ENCODE measurements at regions not wholly inside any gene's neighbourhood (a gene's known extent, or its start where the extent isn't known, plus 50 kb on each side); places are given as distances from the start of the nearest gene placed in this dataset.

DNA sequence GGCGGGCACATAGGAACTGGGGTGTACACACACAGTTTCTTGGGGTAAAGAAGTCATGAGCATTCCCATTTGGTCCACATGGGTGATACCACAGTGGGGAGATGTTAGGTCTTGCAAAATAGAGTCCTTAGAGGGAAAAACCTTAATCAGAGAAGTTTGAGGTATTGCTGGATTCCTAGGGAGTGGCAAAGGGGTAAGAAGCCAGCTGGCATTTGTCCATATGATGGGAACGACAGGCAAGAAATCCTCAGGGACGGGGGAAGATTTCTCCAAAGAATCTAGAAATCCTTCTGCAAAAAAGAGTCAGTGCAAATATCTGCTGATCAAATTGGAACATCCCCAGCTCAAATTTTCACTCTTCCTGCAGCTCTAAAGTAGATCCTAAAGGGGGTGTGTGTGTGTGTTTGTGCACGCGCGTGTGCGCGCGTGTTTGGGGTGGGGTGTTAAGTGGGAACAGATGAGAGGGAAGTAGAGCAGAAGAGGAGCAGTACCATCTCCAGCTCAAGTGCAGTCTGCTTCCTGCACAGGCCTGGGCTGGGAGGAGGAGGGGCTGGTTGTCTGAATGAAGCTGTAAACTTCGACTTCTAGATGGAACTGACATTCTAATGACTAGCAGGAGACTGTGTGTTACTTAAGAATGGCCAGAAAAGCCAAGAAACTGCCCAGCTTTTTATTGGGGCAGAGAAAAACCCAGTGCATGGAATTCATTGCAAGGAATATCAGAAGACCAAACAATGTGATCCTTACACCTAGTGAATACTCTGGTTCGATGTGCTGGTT, 168.0 kb downstream of the SPP2 start:
- TF ChIP-seq EZH2 (IDR thresholded peaks at IDR 0.05; ENCODE audit: borderline replicate concordance, insufficient read depth, low read length, poor library complexity, severe bottlenecking) (no peak), EP300 (conservative IDR thresholded peaks at IDR 0.05; ENCODE audit: poor library complexity, severe bottlenecking) (no peak), MXI1 (conservative IDR thresholded peaks at IDR 0.05; ENCODE audit: poor library complexity, severe bottlenecking) (no peak), POLR2AphosphoS5 (IDR thresholded peaks at IDR 0.05) (no peak)
- TF ChIP-seq, protein P1, sequence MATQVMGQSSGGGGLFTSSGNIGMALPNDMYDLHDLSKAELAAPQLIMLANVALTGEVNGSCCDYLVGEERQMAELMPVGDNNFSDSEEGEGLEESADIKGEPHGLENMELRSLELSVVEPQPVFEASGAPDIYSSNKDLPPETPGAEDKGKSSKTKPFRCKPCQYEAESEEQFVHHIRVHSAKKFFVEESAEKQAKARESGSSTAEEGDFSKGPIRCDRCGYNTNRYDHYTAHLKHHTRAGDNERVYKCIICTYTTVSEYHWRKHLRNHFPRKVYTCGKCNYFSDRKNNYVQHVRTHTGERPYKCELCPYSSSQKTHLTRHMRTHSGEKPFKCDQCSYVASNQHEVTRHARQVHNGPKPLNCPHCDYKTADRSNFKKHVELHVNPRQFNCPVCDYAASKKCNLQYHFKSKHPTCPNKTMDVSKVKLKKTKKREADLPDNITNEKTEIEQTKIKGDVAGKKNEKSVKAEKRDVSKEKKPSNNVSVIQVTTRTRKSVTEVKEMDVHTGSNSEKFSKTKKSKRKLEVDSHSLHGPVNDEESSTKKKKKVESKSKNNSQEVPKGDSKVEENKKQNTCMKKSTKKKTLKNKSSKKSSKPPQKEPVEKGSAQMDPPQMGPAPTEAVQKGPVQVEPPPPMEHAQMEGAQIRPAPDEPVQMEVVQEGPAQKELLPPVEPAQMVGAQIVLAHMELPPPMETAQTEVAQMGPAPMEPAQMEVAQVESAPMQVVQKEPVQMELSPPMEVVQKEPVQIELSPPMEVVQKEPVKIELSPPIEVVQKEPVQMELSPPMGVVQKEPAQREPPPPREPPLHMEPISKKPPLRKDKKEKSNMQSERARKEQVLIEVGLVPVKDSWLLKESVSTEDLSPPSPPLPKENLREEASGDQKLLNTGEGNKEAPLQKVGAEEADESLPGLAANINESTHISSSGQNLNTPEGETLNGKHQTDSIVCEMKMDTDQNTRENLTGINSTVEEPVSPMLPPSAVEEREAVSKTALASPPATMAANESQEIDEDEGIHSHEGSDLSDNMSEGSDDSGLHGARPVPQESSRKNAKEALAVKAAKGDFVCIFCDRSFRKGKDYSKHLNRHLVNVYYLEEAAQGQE (IDR thresholded peaks at IDR 0.05; ENCODE audit: borderline replicate concordance), result no peak
- TF ChIP-seq, protein P2, sequence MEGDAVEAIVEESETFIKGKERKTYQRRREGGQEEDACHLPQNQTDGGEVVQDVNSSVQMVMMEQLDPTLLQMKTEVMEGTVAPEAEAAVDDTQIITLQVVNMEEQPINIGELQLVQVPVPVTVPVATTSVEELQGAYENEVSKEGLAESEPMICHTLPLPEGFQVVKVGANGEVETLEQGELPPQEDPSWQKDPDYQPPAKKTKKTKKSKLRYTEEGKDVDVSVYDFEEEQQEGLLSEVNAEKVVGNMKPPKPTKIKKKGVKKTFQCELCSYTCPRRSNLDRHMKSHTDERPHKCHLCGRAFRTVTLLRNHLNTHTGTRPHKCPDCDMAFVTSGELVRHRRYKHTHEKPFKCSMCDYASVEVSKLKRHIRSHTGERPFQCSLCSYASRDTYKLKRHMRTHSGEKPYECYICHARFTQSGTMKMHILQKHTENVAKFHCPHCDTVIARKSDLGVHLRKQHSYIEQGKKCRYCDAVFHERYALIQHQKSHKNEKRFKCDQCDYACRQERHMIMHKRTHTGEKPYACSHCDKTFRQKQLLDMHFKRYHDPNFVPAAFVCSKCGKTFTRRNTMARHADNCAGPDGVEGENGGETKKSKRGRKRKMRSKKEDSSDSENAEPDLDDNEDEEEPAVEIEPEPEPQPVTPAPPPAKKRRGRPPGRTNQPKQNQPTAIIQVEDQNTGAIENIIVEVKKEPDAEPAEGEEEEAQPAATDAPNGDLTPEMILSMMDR (IDR thresholded peaks at IDR 0.05; ENCODE audit: poor library complexity, severe bottlenecking), result no peak
